ENCODE measurements at regions not wholly inside any gene's neighbourhood (a gene's known extent, or its start where the extent isn't known, plus 50 kb on each side); places are given as distances from the start of the nearest gene placed in this dataset.

DNA sequence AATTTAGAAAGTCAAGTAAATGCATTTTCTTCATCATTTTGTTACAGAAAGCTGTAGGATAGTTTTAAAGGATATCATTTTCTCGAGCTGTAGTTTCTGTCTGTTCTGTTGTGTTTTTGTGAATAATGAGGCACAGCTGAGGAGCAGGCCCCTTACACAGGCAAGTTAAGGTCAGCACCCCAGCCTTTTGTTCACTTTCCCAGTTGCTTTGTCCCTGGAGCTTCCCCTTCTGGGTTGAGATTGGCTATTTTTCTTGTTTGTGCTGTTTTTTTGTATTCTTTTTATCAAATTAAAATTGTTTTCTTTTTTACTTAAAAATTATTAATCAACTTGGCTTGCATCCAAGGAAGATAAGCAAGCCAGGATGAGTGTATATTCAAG is 213.8 kb upstream of the ACTBL2 start:
- Histone ChIP-seq H2BK120ac (replicated peaks; ENCODE audit: low read depth, low read length) (no peak overlapping the region), H3K27me3 (replicated peaks in 1 of 4; ENCODE audit: control insufficient read depth in 3 of 4, extremely low read depth in 1 of 4, insufficient read depth in 3 of 4, low read length in 3 of 4) (no peaks in the 10 kb centered on the region), H2AK5ac (ENCODE audit: low read depth, low read length) (no peak overlapping the region), H3K14ac (ENCODE audit: insufficient read length) (no peak overlapping the region), H3K36me3 (ENCODE audit: control insufficient read depth in 2 of 4, insufficient read depth in 4 of 4, low read length in 3 of 4) (no peaks in the 10 kb centered on the region; a peak in 1 of 8 replicates), H3K9me3 (ENCODE audit: insufficient read depth in 2 of 2, low read depth in 1 of 2, low read length in 1 of 2) (no peaks in the 10 kb centered on the region), H3K4me3 (ENCODE audit: extremely low read depth in 1 of 4, insufficient read depth in 2 of 4, low read depth in 3 of 4, low read length in 4 of 4) (no peak overlapping the region), H2BK5ac (ENCODE audit: low read depth, low read length) (no peak overlapping the region), H4K5ac (ENCODE audit: insufficient read length, low read depth, low read length) (no peak overlapping the region), H3K23ac (ENCODE audit: insufficient read length) (no peak overlapping the region), H2AFZ (ENCODE audit: low read length) (no peak overlapping the region), H3K23me2 (ENCODE audit: low read depth, low read length) (no peaks in the 10 kb centered on the region), H3K56ac (replicated peaks; ENCODE audit: insufficient read length, low read depth, low read length) (no peak overlapping the region), H3K9ac (replicated peaks in 1 of 4; ENCODE audit: extremely low read depth in 1 of 4, low read depth in 3 of 4, low read length in 3 of 4) (no peak overlapping the region), H3K79me1 (ENCODE audit: low read depth, low read length) (no peaks in the 10 kb centered on the region), H3K79me2 (ENCODE audit: control insufficient read depth in 1 of 2, insufficient read depth in 2 of 2, low read length in 2 of 2) (no peaks in the 10 kb centered on the region), H3K4me2 (ENCODE audit: insufficient read depth in 1 of 2, low read depth in 2 of 2, low read length in 2 of 2) (no peak overlapping the region), H2BK15ac (ENCODE audit: low read length) (no peak overlapping the region), H2BK12ac (ENCODE audit: low read depth, low read length) (no peak overlapping the region), H3K18ac (ENCODE audit: extremely low read depth, low read length) (no peak overlapping the region), H4K91ac (replicated peaks; ENCODE audit: insufficient read length, low read length) (no peak overlapping the region), H4K8ac (ENCODE audit: extremely low read depth, insufficient read depth, low read length) (no peak overlapping the region), H4K20me1 (replicated peaks in 1 of 2; ENCODE audit: control insufficient read depth in 1 of 2, insufficient read depth in 2 of 2, low read length in 2 of 2) (no peaks in the 10 kb centered on the region), H3K27ac (ENCODE audit: low read depth, low read length) (no peak overlapping the region), H3K4ac (replicated peaks; ENCODE audit: insufficient read length, low read depth, low read length) (no peak overlapping the region), H2BK20ac (ENCODE audit: low read length) (no peak overlapping the region), H3K4me1 (replicated peaks in 1 of 4; ENCODE audit: control insufficient read depth in 3 of 4, insufficient read depth in 4 of 4, low read length in 3 of 4) (peaks cover 0 to 1% (median under 1%) of the 10 kb centered on the region in 4 experiments; a peak in 3 of 7 replicates)
- ChIA-PET POLR2A (ENCODE audit: partially characterized antibody) (no interaction called here), CTCF (ENCODE audit: partially characterized antibody) (interaction anchor here (0.6 to 1.0 kb wide), 4 partner anchors 15 to 507 kb away, joined by 3 to 5 read pairs (median 4); no protein-coding TSS in a partner anchor)
- DNase-seq (ENCODE audit: low read depth in 1 of 2, low spot score in 2 of 2) (no peak), FAIRE-seq (no peak)
- 95% methylated on average over 1 of the region's 1 CpG; no CpG with 5 or more reads in 1 of the 2 experiments for WGBS, 2 experiments (ENCODE audit: extremely low coverage in 1 of 2, insufficient coverage in 1 of 2, insufficient read length in 1 of 2, insufficient replicate concordance in 2 of 2, low coverage in 1 of 2, low lambda C conversion rate in 2 of 2, missing lambda C conversion rate in 1 of 2)
- TF ChIP-seq JUND (IDR thresholded peaks at IDR 0.05; ENCODE audit: low read length) (no peak), RXRA (IDR thresholded peaks at IDR 0.05; ENCODE audit: insufficient read depth, low read depth, low read length) (no peak), BACH1 (IDR thresholded peaks at IDR 0.05; ENCODE audit: low read length) (no peak), SIN3A (conservative IDR thresholded peaks at IDR 0.05 in 1 of 2, IDR thresholded peaks at IDR 0.05 in 1 of 2; ENCODE audit: low read depth in 1 of 2, low read length in 2 of 2) (no peak), HDAC6 (IDR thresholded peaks at IDR 0.05; ENCODE audit: low read depth, low read length) (no peak), SIX5 (IDR thresholded peaks at IDR 0.05; ENCODE audit: low read depth, low read length) (no peak), TAF1 (IDR thresholded peaks at IDR 0.05; ENCODE audit: low read depth, low read length) (no peak), PHF8 (conservative IDR thresholded peaks at IDR 0.05; ENCODE audit: low read depth, low read length) (no peak), CBX5 (IDR thresholded peaks at IDR 0.05; ENCODE audit: low read depth, low read length) (no peak), RFX5 (IDR thresholded peaks at IDR 0.05; ENCODE audit: borderline replicate concordance, low read depth, low read length) (no peak), EGR1 (IDR thresholded peaks at IDR 0.05; ENCODE audit: borderline replicate concordance, low read depth, low read length) (no peak), FOSL1 (IDR thresholded peaks at IDR 0.05; ENCODE audit: insufficient read depth, low read depth, low read length) (no peak)
- TF ChIP-seq, protein P1, sequence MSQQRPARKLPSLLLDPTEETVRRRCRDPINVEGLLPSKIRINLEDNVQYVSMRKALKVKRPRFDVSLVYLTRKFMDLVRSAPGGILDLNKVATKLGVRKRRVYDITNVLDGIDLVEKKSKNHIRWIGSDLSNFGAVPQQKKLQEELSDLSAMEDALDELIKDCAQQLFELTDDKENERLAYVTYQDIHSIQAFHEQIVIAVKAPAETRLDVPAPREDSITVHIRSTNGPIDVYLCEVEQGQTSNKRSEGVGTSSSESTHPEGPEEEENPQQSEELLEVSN (IDR thresholded peaks at IDR 0.05) = no peak
- TF ChIP-seq, protein P2, sequence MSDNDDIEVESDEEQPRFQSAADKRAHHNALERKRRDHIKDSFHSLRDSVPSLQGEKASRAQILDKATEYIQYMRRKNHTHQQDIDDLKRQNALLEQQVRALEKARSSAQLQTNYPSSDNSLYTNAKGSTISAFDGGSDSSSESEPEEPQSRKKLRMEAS (IDR thresholded peaks at IDR 0.05) = no peak

All from H1 (cell line).